SK-N-SH treated with all-trans-retinoic acid at 6 μM for 48 hours (cell line): ENCODE measurements at regions not wholly inside any gene's neighbourhood (a gene's known extent, or its start where the extent isn't known, plus 50 kb on each side); places are given as distances from the start of the nearest gene placed in this dataset.

Experiments used
- ATAC-seq: fragments of 200-7000 bp; cut with Tn5 transposase; 3 replicates; pipeline ENCODE4 v1.9.1; 2020; ENCODE audit warnings: mild to moderate bottlenecking, moderate library complexity
- ARNTL ChIP-seq: fragments of 450-650 bp; formaldehyde crosslinking; IDR thresholded peaks from 2 replicates; pipeline ENCODE4 v1.5.0; 2020; ENCODE audit warnings: low read depth, mild to moderate bottlenecking, moderate library complexity, borderline replicate concordance
- CSDC2 ChIP-seq: fragments of 250-450 bp; sonication (Bioruptor Pico); IDR thresholded peaks from 2 replicates; pipeline ENCODE4 v1.5.0; 2020; ENCODE audit warnings: mild to moderate bottlenecking, moderate library complexity
- CSRNP3 ChIP-seq: fragments of 250-450 bp; sonication (Bioruptor Pico); IDR thresholded peaks from 2 replicates; pipeline ENCODE4 v1.5.1; 2021; ENCODE audit warnings: mild to moderate bottlenecking, moderate library complexity
- ESRRG ChIP-seq: fragments of 250-450 bp; sonication (Bioruptor Pico); IDR thresholded peaks from 2 replicates; pipeline ENCODE4 v1.6.1; 2021; ENCODE audit warnings: mild to moderate bottlenecking
- GLIS3 ChIP-seq: fragments of 250-450 bp; sonication (Bioruptor Pico); IDR thresholded peaks from 2 replicates; pipeline ENCODE4 v1.5.0; 2020; ENCODE audit warnings: mild to moderate bottlenecking, moderate library complexity
- ISL1 ChIP-seq: fragments of 250-450 bp; sonication (Bioruptor Pico); IDR thresholded peaks from 2 replicates; pipeline ENCODE4 v2.1.2; 2022; ENCODE audit warnings: mild to moderate bottlenecking, moderate library complexity
- OSR1 ChIP-seq: fragments of 250-450 bp; sonication (Bioruptor Pico); IDR thresholded peaks from 2 replicates; pipeline ENCODE4 v1.8.0; 2022; ENCODE audit warnings: moderate library complexity, mild to moderate bottlenecking, inconsistent platforms
- PPARA ChIP-seq: fragments of 250-450 bp; sonication (Bioruptor Pico); IDR thresholded peaks from 2 replicates; pipeline ENCODE4 v1.5.0; 2020; ENCODE audit warnings: mild to moderate bottlenecking, borderline replicate concordance
- RARB ChIP-seq: fragments of 250-450 bp; sonication (Bioruptor Pico); IDR thresholded peaks from 2 replicates; pipeline ENCODE4 v1.8.0; 2021; ENCODE audit warnings: mild to moderate bottlenecking, moderate library complexity
- SNAI2 ChIP-seq: fragments of 250-450 bp; sonication (Bioruptor Pico); IDR thresholded peaks from 2 replicates; pipeline ENCODE4 v1.5.0; 2020; ENCODE audit warnings: mild to moderate bottlenecking, moderate library complexity
- TCF4 ChIP-seq: fragments of 250-450 bp; sonication (Bioruptor Pico); IDR thresholded peaks from 2 replicates; pipeline ENCODE4 v1.8.0; 2021; ENCODE audit warnings: mild to moderate bottlenecking, moderate library complexity, borderline replicate concordance
- TOX ChIP-seq: fragments of 250-450 bp; sonication (Bioruptor Pico); IDR thresholded peaks from 2 replicates; pipeline ENCODE4 v1.8.0; 2021; ENCODE audit warnings: mild to moderate bottlenecking, moderate library complexity, borderline replicate concordance
- TSHZ2 ChIP-seq: fragments of 250-450 bp; sonication (Bioruptor Pico); IDR thresholded peaks from 2 replicates; pipeline ENCODE4 v1.5.0; 2020; ENCODE audit warnings: mild to moderate bottlenecking, moderate library complexity
- ZC3H10 ChIP-seq: fragments of 250-450 bp; sonication (Bioruptor Pico); IDR thresholded peaks from 2 replicates; pipeline ENCODE4 v1.5.1; 2021; ENCODE audit warnings: mild to moderate bottlenecking, moderate library complexity
- ZFP3 ChIP-seq: fragments of 250-450 bp; sonication (Bioruptor Pico); IDR thresholded peaks from 2 replicates; pipeline ENCODE4 v1.5.0; 2020; ENCODE audit warnings: mild to moderate bottlenecking, moderate library complexity
- ZFP30 ChIP-seq: fragments of 450-650 bp; formaldehyde crosslinking; IDR thresholded peaks from 2 replicates; pipeline ENCODE4 v1.5.0; 2022; ENCODE audit warnings: mild to moderate bottlenecking, moderate library complexity
- ZNF70 ChIP-seq: fragments of 450-650 bp; formaldehyde crosslinking; IDR thresholded peaks from 2 replicates; pipeline ENCODE4 v1.5.0; 2020; ENCODE audit warnings: mild to moderate bottlenecking, moderate library complexity
- ZNF8 ChIP-seq: fragments of 450-650 bp; formaldehyde crosslinking; IDR thresholded peaks from 2 replicates; pipeline ENCODE4 v1.5.0; 2020; ENCODE audit warnings: mild to moderate bottlenecking, moderate library complexity

- TF ChIP-seq CSRNP3 (CRISPR knock-in tag), result no peak
- no peak for TF ChIP-seq PPARA (CRISPR knock-in tag)
Measured at GRCh38 chr4:81789741-81790399, 318.2 kb upstream of the RASGEF1B start (continued).

GRCh38 chr4:81789158-81789557, 317.5 kb upstream of the RASGEF1B start:
- TF ChIP-seq ESRRG (no peak), ZFP30 (no peak), TCF4 (CRISPR knock-in tag) (no peak), ARNTL (no peak), PPARA (CRISPR knock-in tag) (no peak), ZNF70 (CRISPR knock-in tag) (no peak), CSRNP3 (CRISPR knock-in tag) (no peak), CSDC2 (CRISPR knock-in tag) (no peak), SNAI2 (no peak), ZNF8 (CRISPR knock-in tag) (no peak), ZC3H10 (CRISPR knock-in tag) (no peak), RARB (CRISPR knock-in tag) (no peak)
- no peak for ATAC-seq

GRCh38 chr4:81786766-81787165, 315.1 kb upstream of the RASGEF1B start:
- ATAC-seq, result no peak
- no peak for TF ChIP-seq OSR1 (CRISPR knock-in tag)
- no peak for TF ChIP-seq CSDC2 (CRISPR knock-in tag)
- no peak for TF ChIP-seq ISL1 (CRISPR knock-in tag)

GRCh38 chr4:81786063-81786763, 314.5 kb upstream of the RASGEF1B start:
- ATAC-seq, result no peak

More at GRCh38 chr4:81786063-81786763, 314.5 kb upstream of the RASGEF1B start:
- TF ChIP-seq ISL1 (CRISPR knock-in tag) (no peak), TCF4 (CRISPR knock-in tag) (no peak), OSR1 (CRISPR knock-in tag) (no peak), GLIS3 (no peak), ZNF70 (CRISPR knock-in tag) (no peak), TOX (CRISPR knock-in tag) (no peak), ZFP3 (CRISPR knock-in tag) (no peak), TSHZ2 (no peak), ARNTL (no peak), RARB (CRISPR knock-in tag) (no peak), CSDC2 (CRISPR knock-in tag) (no peak), PPARA (CRISPR knock-in tag) (no peak), CSRNP3 (CRISPR knock-in tag) (no peak), ZFP30 (no peak)
